ENCODE measurements at regions not wholly inside any gene's neighbourhood (a gene's known extent, or its start where the extent isn't known, plus 50 kb on each side); places are given as distances from the start of the nearest gene placed in this dataset.

DNA sequence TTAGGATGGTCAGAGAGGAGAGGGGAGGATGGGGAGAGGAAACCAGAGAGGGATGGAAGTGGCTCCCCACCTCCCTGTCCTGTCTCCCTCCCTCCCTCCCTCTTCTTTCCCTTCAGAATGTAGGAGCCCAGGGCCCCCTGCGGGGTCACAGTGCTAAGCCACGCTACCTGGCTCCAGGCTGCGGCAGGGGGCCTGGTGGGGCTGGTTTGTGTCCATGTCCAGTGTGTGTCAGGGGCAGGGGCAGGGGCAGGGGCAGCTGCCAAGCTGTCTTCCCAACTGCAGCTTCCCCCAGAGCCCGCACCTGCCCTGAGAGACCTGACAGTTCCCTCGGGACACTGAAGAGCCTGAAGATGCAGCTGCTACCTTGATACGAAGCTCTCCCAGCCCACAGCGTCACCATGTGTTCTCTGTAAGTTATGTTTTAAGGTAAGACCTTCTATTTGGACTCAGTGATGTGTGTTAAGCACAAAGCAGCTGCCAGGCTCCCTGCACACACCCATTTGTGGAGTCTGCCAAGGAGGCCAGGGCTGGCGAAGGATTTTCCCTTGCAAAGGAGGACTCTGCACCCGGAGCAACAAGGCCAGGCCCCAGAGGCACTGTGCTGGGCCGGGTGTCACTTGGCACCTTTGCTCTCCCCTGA is 121.8 kb upstream of the SMAD3 start:
- no peak for TF ChIP-seq EGR1 (IDR thresholded peaks at IDR 0.05)
- TF ChIP-seq EP300 (IDR thresholded peaks at IDR 0.05; ENCODE audit: borderline replicate concordance), result no peak
- TF ChIP-seq RAD21 (IDR thresholded peaks at IDR 0.05; ENCODE audit: low read depth), result peak; percentile 81
- no peak for TF ChIP-seq CEBPB (IDR thresholded peaks at IDR 0.05)
